ENCODE measurements at regions not wholly inside any gene's neighbourhood (a gene's known extent, or its start where the extent isn't known, plus 50 kb on each side); places are given as distances from the start of the nearest gene placed in this dataset.
A peak's percentile ranks its signal among the peaks of the same experiment; 100 is the strongest.
"Not testable (repeated sequence)": the region's sequence is repeated elsewhere in the genome, so short reads cannot be mapped to it uniquely, and the experiment has no call there.

GRCh38 chr2:75408771-75409170 is 152.0 kb downstream of the EVA1A start:
- H3K4me1 Mint-ChIP-seq = peaks cover 22% of the 10 kb centered on the region
- H3K27me3 Mint-ChIP-seq = peaks cover 2% of the 10 kb centered on the region
- H3K27ac Mint-ChIP-seq = no peak overlapping the region
- peaks cover 14% of the 10 kb centered on the region for H3K9me3 Mint-ChIP-seq
- ATAC-seq (ENCODE audit: low read depth) = no peak
- H3K36me3 Mint-ChIP-seq = peaks cover 29% of the 10 kb centered on the region
- no peak for DNase-seq (ENCODE audit: low spot score in 2 of 2)
- H3K4me3 Mint-ChIP-seq = no peak overlapping the region

- Mint-ChIP-seq H3K9me3 (peaks cover 13% of the 10 kb centered on the region), H3K36me3 (peaks cover 19% of the 10 kb centered on the region), H3K27me3 (peaks cover 2% of the 10 kb centered on the region), H3K27ac (peak overlapping the region; percentile 2), H3K4me3 (no peak overlapping the region), H3K4me1 (peaks cover 16% of the 10 kb centered on the region)
- DNase-seq (ENCODE audit: low spot score in 2 of 2) = no peak
- ATAC-seq (ENCODE audit: low read depth) = no peak
Measured at GRCh38 chr2:75407038-75407530, 153.7 kb downstream of the EVA1A start.

GRCh38 chr2:75406131-75406581 is 154.6 kb downstream of the EVA1A start:
- Mint-ChIP-seq H3K36me3 (peaks cover 13% of the 10 kb centered on the region), H3K9me3 (peaks cover 9% of the 10 kb centered on the region), H3K27me3 (peaks cover 2% of the 10 kb centered on the region), H3K4me3 (no peak overlapping the region), H3K27ac (no peak overlapping the region), H3K4me1 (peaks cover 16% of the 10 kb centered on the region)
- ATAC-seq (ENCODE audit: low read depth) (no peak), DNase-seq (ENCODE audit: low spot score in 2 of 2) (no peak)

- H3K4me1 Mint-ChIP-seq = peaks cover 16% of the 10 kb centered on the region
- peaks cover 5% of the 10 kb centered on the region for H3K36me3 Mint-ChIP-seq
- peaks cover 2% of the 10 kb centered on the region for H3K27me3 Mint-ChIP-seq
- ATAC-seq (ENCODE audit: low read depth) = no peak
- no peak for DNase-seq (ENCODE audit: low spot score in 2 of 2)
- peak overlapping the region; percentile 22 for H3K27ac Mint-ChIP-seq
- peaks cover 2% of the 10 kb centered on the region for H3K9me3 Mint-ChIP-seq
- H3K4me3 Mint-ChIP-seq = no peak overlapping the region
Measured at GRCh38 chr2:75405000-75405399, 155.7 kb downstream of the EVA1A start.

- H3K36me3 Mint-ChIP-seq = peaks cover 5% of the 10 kb centered on the region
- H3K27ac Mint-ChIP-seq = no peak overlapping the region
- H3K27me3 Mint-ChIP-seq = peaks cover 2% of the 10 kb centered on the region
- H3K9me3 Mint-ChIP-seq = peaks cover 2% of the 10 kb centered on the region
- DNase-seq (ENCODE audit: low spot score in 2 of 2) (peak in 1 of 2 donors; percentile 30), ATAC-seq (ENCODE audit: low read depth) (peak; percentile 71)
- H3K4me1 Mint-ChIP-seq = peaks cover 16% of the 10 kb centered on the region
- H3K4me3 Mint-ChIP-seq = no peak overlapping the region
Measured at GRCh38 chr2:75403991-75404428, 156.7 kb downstream of the EVA1A start.

- no peak overlapping the region for H3K27ac Mint-ChIP-seq
- no peaks in the 10 kb centered on the region for H3K27me3 Mint-ChIP-seq
- H3K9me3 Mint-ChIP-seq = peaks cover 2% of the 10 kb centered on the region
- peaks cover 10% of the 10 kb centered on the region for H3K4me1 Mint-ChIP-seq
- peaks cover 29% of the 10 kb centered on the region for H3K36me3 Mint-ChIP-seq
- no peak for ATAC-seq (ENCODE audit: low read depth)
- H3K4me3 Mint-ChIP-seq = no peak overlapping the region
- DNase-seq (ENCODE audit: low spot score in 2 of 2) = no peak
Measured at GRCh38 chr2:75396314-75396713, 164.4 kb downstream of the EVA1A start.

- H3K27ac Mint-ChIP-seq; H3K9me3 Mint-ChIP-seq; H3K27me3 Mint-ChIP-seq; H3K4me3 Mint-ChIP-seq; DNase-seq (ENCODE audit: low spot score in 2 of 2); ATAC-seq (ENCODE audit: low read depth): not testable (repeated sequence)
- Mint-ChIP-seq H3K4me1 (peaks cover 19% of the 10 kb centered on the region), H3K36me3 (peaks cover 32% of the 10 kb centered on the region)
Measured at GRCh38 chr2:75394764-75395163, 166.0 kb downstream of the EVA1A start.

- Mint-ChIP-seq H3K4me3 (no peak overlapping the region), H3K27me3 (no peaks in the 10 kb centered on the region), H3K4me1 (peaks cover 21% of the 10 kb centered on the region), H3K27ac (peak overlapping the region; percentile 52), H3K9me3 (no peaks in the 10 kb centered on the region), H3K36me3 (peaks cover 15% of the 10 kb centered on the region)
- ATAC-seq (ENCODE audit: low read depth) = no peak
- DNase-seq (ENCODE audit: low spot score in 2 of 2) = no peak
Measured at GRCh38 chr2:75390169-75390568, 170.6 kb downstream of the EVA1A start.

- Mint-ChIP-seq H3K4me3 (peak overlapping the region; percentile 6), H3K27me3 (no peaks in the 10 kb centered on the region), H3K4me1 (peaks cover 21% of the 10 kb centered on the region), H3K9me3 (no peaks in the 10 kb centered on the region), H3K27ac (peak overlapping the region; percentile 28), H3K36me3 (peaks cover 10% of the 10 kb centered on the region)
- peak in 1 of 2 donors; percentile 14 for DNase-seq (ENCODE audit: low spot score in 2 of 2)
- ATAC-seq (ENCODE audit: low read depth) = peak; percentile 97
Measured at GRCh38 chr2:75389271-75389670, 171.5 kb downstream of the EVA1A start.

GRCh38 chr2:75381032-75381431 is 179.7 kb downstream of the EVA1A start:
- peaks cover 14% of the 10 kb centered on the region for H3K36me3 Mint-ChIP-seq
- no peaks in the 10 kb centered on the region for H3K9me3 Mint-ChIP-seq
- no peaks in the 10 kb centered on the region for H3K4me1 Mint-ChIP-seq

GRCh38 chr2:75379476-75380210 is 180.3 kb upstream of the TACR1 start:
- no peak overlapping the region for H3K27ac Mint-ChIP-seq
- no peaks in the 10 kb centered on the region for H3K4me1 Mint-ChIP-seq
- ATAC-seq (ENCODE audit: low read depth) (no peak), DNase-seq (ENCODE audit: low spot score in 2 of 2) (no peak)
- H3K36me3 Mint-ChIP-seq = peaks cover 15% of the 10 kb centered on the region
- H3K4me3 Mint-ChIP-seq = no peak overlapping the region
- no peaks in the 10 kb centered on the region for H3K27me3 Mint-ChIP-seq
- no peaks in the 10 kb centered on the region for H3K9me3 Mint-ChIP-seq

More at GRCh38 chr2:75381032-75381431, 179.7 kb downstream of the EVA1A start:
- no peak for ATAC-seq (ENCODE audit: low read depth)
- H3K27ac Mint-ChIP-seq = no peak overlapping the region
- no peak for DNase-seq (ENCODE audit: low spot score in 2 of 2)
- no peaks in the 10 kb centered on the region for H3K27me3 Mint-ChIP-seq
- H3K4me3 Mint-ChIP-seq = no peak overlapping the region

- Mint-ChIP-seq H3K27me3 (no peaks in the 10 kb centered on the region), H3K9me3 (peaks cover 9% of the 10 kb centered on the region), H3K36me3 (peaks cover 23% of the 10 kb centered on the region), H3K27ac (no peak overlapping the region), H3K4me1 (no peaks in the 10 kb centered on the region), H3K4me3 (no peak overlapping the region)
- DNase-seq (ENCODE audit: low spot score in 2 of 2) (no peak), ATAC-seq (ENCODE audit: low read depth) (no peak)
Measured at GRCh38 chr2:75375646-75376582, 176.6 kb upstream of the TACR1 start.

GRCh38 chr2:75374414-75374957 is 175.2 kb upstream of the TACR1 start:
- not testable (repeated sequence) for H3K4me1 Mint-ChIP-seq; DNase-seq (ENCODE audit: low spot score in 2 of 2); H3K4me3 Mint-ChIP-seq; H3K27ac Mint-ChIP-seq; H3K27me3 Mint-ChIP-seq; ATAC-seq (ENCODE audit: low read depth)
- Mint-ChIP-seq H3K36me3 (peaks cover 22% of the 10 kb centered on the region), H3K9me3 (peaks cover 18% of the 10 kb centered on the region)

- Mint-ChIP-seq H3K4me1 (no peaks in the 10 kb centered on the region), H3K9me3 (peaks cover 14% of the 10 kb centered on the region), H3K36me3 (peaks cover 11% of the 10 kb centered on the region), H3K27me3 (no peaks in the 10 kb centered on the region), H3K4me3 (no peak overlapping the region), H3K27ac (no peak overlapping the region)
- ATAC-seq (ENCODE audit: low read depth) (no peak), DNase-seq (ENCODE audit: low spot score in 2 of 2) (no peak)
Measured at GRCh38 chr2:75367401-75367800, 168.1 kb upstream of the TACR1 start.

All from memory B cell (primary cell).